GM12878 (cell line): ENCODE measurements at regions not wholly inside any gene's neighbourhood (a gene's known extent, or its start where the extent isn't known, plus 50 kb on each side); places are given as distances from the start of the nearest gene placed in this dataset.

Source experiments
- ATAC-seq: fragments of 200-7000 bp; cut with Tn5 transposase; 3 replicates; pipeline ENCODE4 v1.9.1; 2020; ENCODE audit warnings: mild to moderate bottlenecking, moderate library complexity
- BruUV-seq: library from RNA; stranded (reverse); fragments of 400-500 nt; replicated peaks from 2 replicates; lab custom pipeline; 2021; lab: Mats Ljungman, UMichigan
- CTCF ChIA-PET: fragments of 300-600 bp; sonication (Branson Sonifier 250); formaldehyde crosslinking; extraction: SDS; loops from one replicate; lab custom pipeline; 2021; ENCODE audit warnings: inconsistent platforms; lab: Yijun Ruan, JAX
- POLR2A ChIA-PET: fragments of 350-600 bp; formaldehyde crosslinking; extraction: SDS; loops from one replicate; lab custom pipeline; 2021; ENCODE audit warnings: inconsistent platforms; lab: Charles Lee
- RAD21 ChIA-PET: fragments of 300-600 bp; sonication (Branson Sonifier 250); formaldehyde crosslinking; loops from one replicate; lab custom pipeline; 2023; ENCODE audit warnings: antibody characterized with exemption; ENCODE audit not compliant: unreplicated experiment; lab: Charles Lee
- SMC1A ChIA-PET: fragments of 300-600 bp; sonication (Branson Sonifier 250); formaldehyde crosslinking; loops from one replicate; lab custom pipeline; 2023; ENCODE audit not compliant: unreplicated experiment, uncharacterized antibody; lab: Charles Lee
- DNase-seq: peaks from one replicate; pipeline ENCODE4 v3.0.0-alpha.2; 2011; ENCODE audit warnings: low read depth, low spot score
- FAIRE-seq: peaks from 3 replicates; lab custom pipeline; 2011; peaks lifted over from hg19 to GRCh38; lab: Jason Lieb, UNC
- H2AFZ ChIP-seq: 2 replicates; pipeline ENCODE4 v1.6.0; 2011; ENCODE audit warnings: low read depth, low read length, control low read depth; ENCODE audit not compliant: control insufficient read depth
- H3K27ac ChIP-seq: 2 replicates; pipeline ENCODE4 v1.5.1; 2011; ENCODE audit warnings: control low read depth; ENCODE audit not compliant: control insufficient read depth, insufficient read depth
- H3K27me3 ChIP-seq, 2 experiments: replicated peaks in 1 of 2; 2 replicates each; pipeline versions ENCODE4 v1.6.0 to v1.6.1; 2011; ENCODE audit warnings: low read length in 1 of 2; ENCODE audit not compliant: control insufficient read depth in 2 of 2, insufficient read depth in 2 of 2
- H3K36me3 ChIP-seq, 2 experiments: 2 replicates each; pipeline ENCODE4 v1.5.1; 2011; ENCODE audit warnings: low read length in 1 of 2; ENCODE audit not compliant: control insufficient read depth in 2 of 2, insufficient read depth in 2 of 2
- H3K4me1 ChIP-seq: 2 replicates; pipeline ENCODE4 v1.6.1; 2011; ENCODE audit warnings: mild to moderate bottlenecking, low read length, moderate library complexity, mixed read lengths; ENCODE audit not compliant: control insufficient read depth, insufficient read depth
- H3K4me2 ChIP-seq: 2 replicates; pipeline ENCODE4 v1.6.0; 2011; ENCODE audit warnings: control low read depth; ENCODE audit not compliant: control insufficient read depth, insufficient read depth
- H3K4me3 ChIP-seq: fragments of 200-600 bp; sonication (generic); 2 replicates; pipeline ENCODE4 v1.5.1; 2016
- H3K79me2 ChIP-seq: 2 replicates; pipeline ENCODE4 v1.6.0; 2011; ENCODE audit warnings: low read length; ENCODE audit not compliant: control insufficient read depth, insufficient read depth
- H3K9ac ChIP-seq: 2 replicates; pipeline ENCODE4 v1.8.0; 2011; ENCODE audit warnings: low read length, control low read depth, mixed read lengths; ENCODE audit not compliant: control insufficient read depth, insufficient read depth
- H3K9me3 ChIP-seq: replicated peaks from 3 replicates; pipeline ENCODE4 v1.5.1; 2011; ENCODE audit warnings: mild to moderate bottlenecking, low read length; ENCODE audit not compliant: control insufficient read depth, insufficient read depth
- H4K20me1 ChIP-seq: 2 replicates; pipeline ENCODE4 v1.6.0; 2011; ENCODE audit not compliant: control insufficient read depth, insufficient read depth
- FOXM1 ChIP-seq: IDR thresholded peaks from 2 replicates; pipeline ENCODE4 v1.6.1; 2012; ENCODE audit warnings: low read depth, mild to moderate bottlenecking, inconsistent platforms, low read length, moderate library complexity
- PAX8 ChIP-seq: fragments of 450-650 bp; IDR thresholded peaks from 2 replicates; pipeline ENCODE4 v1.6.1; 2017; ENCODE audit warnings: mild to moderate bottlenecking, moderate library complexity
- POLR2AphosphoS5 ChIP-seq: IDR thresholded peaks from 2 replicates; pipeline ENCODE4 v1.6.1; 2011; ENCODE audit warnings: mild to moderate bottlenecking, low read length, inconsistent platforms
- RELA ChIP-seq: fragments of 450-650 bp; IDR thresholded peaks from 2 replicates; pipeline ENCODE4 v1.8.0; 2014; ENCODE audit warnings: borderline replicate concordance; ENCODE audit not compliant: partially characterized antibody
- TARDBP ChIP-seq: IDR thresholded peaks from 2 replicates; pipeline ENCODE4 v1.6.1; 2016; ENCODE audit warnings: borderline replicate concordance
- WGBS: methylation state at CpG from one replicate; pipeline ENCODE4 v1.1.6; 2016; ENCODE audit warnings: low lambda C conversion rate; ENCODE audit not compliant: insufficient replicate concordance, insufficient coverage; ENCODE audit errors: missing lambda C conversion rate; 5-methylcytosine and 5-hydroxymethylcytosine counted together
- in situ Hi-C: fragments of 300-500 bp; cut with MboI; formaldehyde crosslinking; loops from 9 replicates; pipeline ENCODE4 v1.14.3; 2018; ENCODE audit warnings: mixed read lengths
- intact Hi-C: fragments of 100-400 bp; cut with micrococcal nuclease; formaldehyde crosslinking; loops from one replicate; pipeline ENCODE4 v1.14.2; 2022; ENCODE audit not compliant: unreplicated experiment

DNA sequence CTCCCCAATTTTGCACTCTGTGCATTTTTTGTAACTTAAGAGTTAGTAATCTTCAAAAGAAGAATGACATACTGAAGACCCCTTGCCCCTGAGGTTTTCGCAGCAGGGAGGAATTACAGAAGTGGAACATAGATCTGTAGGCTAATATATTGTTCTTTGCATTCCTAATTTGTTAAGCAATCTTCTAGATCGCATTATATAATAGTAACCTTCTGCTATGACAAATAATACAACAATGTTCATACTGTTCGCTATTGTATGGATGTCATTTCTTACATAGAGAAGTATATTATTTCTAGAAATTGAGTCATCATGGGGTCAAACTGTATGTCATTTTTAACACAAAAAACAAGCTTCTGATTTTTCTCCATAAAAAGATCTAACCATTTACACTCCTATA, 95.8 kb upstream of the TGFBR2 start:
- Histone ChIP-seq H3K36me3 (no peaks in the 10 kb centered on the region), H3K27ac (no peak overlapping the region), H3K4me1 (no peaks in the 10 kb centered on the region), H4K20me1 (no peaks in the 10 kb centered on the region), H3K4me2 (no peak overlapping the region), H2AFZ (no peak overlapping the region), H3K9me3 (no peaks in the 10 kb centered on the region), H3K27me3 (no peaks in the 10 kb centered on the region), H3K79me2 (no peaks in the 10 kb centered on the region), H3K4me3 (no peak overlapping the region), H3K9ac (no peak overlapping the region)
- ChIA-PET POLR2A (no interaction called here), RAD21 (no interaction called here), SMC1A (no interaction called here), CTCF (no interaction called here)
- ATAC-seq (no peak), DNase-seq (no peak), FAIRE-seq (no peak)
- intact Hi-C loops: no loop called here
- in situ Hi-C loops: no loop called here
- TF ChIP-seq FOXM1 (no peak), RELA (no peak)
- WGBS: 45% methylated on average over 3 of the region's 3 CpGs
- no TSS peak for BruUV-seq

DNA sequence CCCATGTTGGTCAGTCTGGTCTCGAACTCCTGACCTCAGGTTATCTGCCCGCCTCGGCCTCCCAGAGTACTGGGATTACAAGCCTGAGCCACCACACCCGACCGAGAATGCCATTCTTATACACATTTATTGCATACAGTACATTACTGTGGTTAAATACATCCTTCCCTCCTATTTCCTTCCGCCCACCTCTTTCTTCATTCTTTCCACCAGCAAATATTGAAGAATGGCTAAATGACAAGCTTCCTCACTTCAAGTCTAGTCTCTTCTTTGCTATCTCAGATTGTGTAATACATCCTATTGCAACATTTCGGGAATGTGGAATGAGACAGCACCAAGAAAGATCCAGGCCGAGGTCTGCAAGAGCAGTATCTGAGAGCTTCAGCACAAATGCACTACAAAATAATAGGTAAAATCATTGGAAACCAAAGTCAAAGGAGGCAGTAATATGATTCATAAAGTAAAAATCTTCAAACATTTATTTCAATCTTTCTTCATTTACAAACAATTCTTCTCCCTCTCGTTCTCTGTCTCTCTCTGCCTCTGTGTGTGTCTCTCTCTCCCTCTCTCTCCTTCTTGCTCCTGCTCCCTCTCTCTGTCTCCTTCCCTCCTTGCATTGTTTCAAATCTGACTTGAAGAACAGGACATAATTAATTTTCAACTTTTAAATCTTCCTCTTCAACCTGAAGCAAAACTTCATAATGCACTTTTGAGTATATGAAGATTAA, 94.7 kb upstream of the TGFBR2 start:
- Histone ChIP-seq H3K79me2 (no peaks in the 10 kb centered on the region), H4K20me1 (no peaks in the 10 kb centered on the region), H3K9ac (no peak overlapping the region), H3K9me3 (no peaks in the 10 kb centered on the region), H3K27ac (no peak overlapping the region), H3K27me3 (no peaks in the 10 kb centered on the region), H3K4me3 (no peak overlapping the region), H2AFZ (no peak overlapping the region), H3K4me1 (no peaks in the 10 kb centered on the region), H3K4me2 (no peak overlapping the region), H3K36me3 (no peaks in the 10 kb centered on the region)
- no peak for FAIRE-seq
- no peak for ATAC-seq
- ChIA-PET POLR2A (no interaction called here), CTCF (no interaction called here), SMC1A (no interaction called here), RAD21 (no interaction called here)
- in situ Hi-C loops: no loop called here
- no peak for TF ChIP-seq PAX8
- no peak for TF ChIP-seq POLR2AphosphoS5
- TF ChIP-seq TARDBP: no peak
- no TSS peak for BruUV-seq
- WGBS: 33% methylated on average over 9 of the region's 9 CpGs
- DNase-seq: no peak
- intact Hi-C loops: no loop called here
